ENCODE measurements at regions not wholly inside any gene's neighbourhood (a gene's known extent, or its start where the extent isn't known, plus 50 kb on each side); places are given as distances from the start of the nearest gene placed in this dataset.

DNA sequence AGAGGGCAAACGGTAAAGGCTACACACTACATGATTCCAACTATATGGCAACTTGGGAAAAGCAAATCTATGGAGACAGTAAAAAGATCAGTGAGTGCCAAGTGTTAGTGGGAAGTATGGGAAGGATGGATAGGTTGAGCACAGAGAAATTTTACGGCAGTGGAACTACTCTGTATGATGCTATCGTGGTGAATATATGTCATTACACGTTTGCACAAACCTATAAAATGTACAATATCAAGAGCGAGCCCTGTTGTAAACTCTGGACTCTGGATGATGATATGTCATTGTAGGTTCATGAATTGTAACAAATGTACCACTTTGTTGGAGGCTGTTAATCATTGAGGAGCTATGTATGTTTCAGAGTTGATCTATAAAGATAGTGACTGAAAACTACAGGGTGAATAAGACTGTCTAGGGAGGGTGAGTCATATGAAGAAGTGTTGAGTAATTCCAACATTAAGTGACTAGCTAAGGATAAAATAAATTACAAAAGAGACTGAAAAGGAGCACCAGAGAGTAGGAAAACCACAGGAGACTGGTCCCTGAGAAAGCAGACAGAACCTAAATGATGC lies 349.2 kb upstream of the LMO3 start:
- no peak for TF ChIP-seq CTCF (IDR thresholded peaks at IDR 0.05; ENCODE audit: unreplicated experiment)
- no peaks in the 10 kb centered on the region for H3K9me3 Mint-ChIP-seq
- H3K36me3 Mint-ChIP-seq = no peaks in the 10 kb centered on the region
- DNase-seq (ENCODE audit: low spot score in 2 of 2, unreplicated experiment in 2 of 2) = no peak
- no peak overlapping the region for H3K27ac Mint-ChIP-seq
- H3K4me1 Mint-ChIP-seq = no peaks in the 10 kb centered on the region
- no peaks in the 10 kb centered on the region for H3K27me3 Mint-ChIP-seq (ENCODE audit: low read depth)
- no peak overlapping the region for H3K4me3 Mint-ChIP-seq

DNA sequence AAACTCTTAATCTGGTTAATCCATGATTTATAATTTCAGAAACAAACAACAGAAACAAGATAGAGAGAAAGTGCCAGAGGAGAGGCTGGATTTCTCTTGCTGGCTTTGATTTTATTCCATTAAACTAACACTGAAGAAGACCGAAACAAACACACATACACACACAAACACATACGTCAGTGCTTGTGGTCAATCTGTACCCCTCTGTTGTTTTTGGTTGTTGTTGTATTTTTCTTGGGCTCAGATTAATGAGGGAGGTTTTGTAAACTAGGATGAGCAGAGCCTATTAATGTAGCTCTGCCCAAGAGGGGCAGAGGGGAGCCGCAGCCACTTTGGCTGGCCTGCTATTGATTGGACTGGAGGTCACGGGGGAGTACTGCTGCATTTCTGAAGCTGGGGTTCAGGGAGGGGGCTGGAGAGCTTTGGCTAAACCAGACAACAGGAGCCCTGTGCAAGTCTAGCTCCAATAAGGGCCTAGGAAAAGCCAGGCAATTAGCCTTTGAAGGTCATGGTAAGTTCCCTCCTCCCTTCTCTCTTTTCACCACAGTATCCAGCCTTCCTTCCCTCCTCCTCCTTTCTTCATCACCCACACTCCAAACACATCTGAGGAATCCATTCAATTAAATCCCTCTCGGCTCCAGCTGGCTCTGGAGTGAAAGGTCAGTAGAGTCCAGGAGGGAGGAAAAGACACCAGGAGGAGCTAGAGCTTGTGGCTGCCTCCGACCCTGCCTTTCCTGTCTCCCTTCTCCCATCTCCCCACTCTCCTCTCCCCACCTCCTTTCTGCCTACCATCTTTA lies 344.1 kb upstream of the LMO3 start:
- Mint-ChIP-seq H3K27ac (no peak overlapping the region), H3K9me3 (no peaks in the 10 kb centered on the region), H3K4me1 (no peaks in the 10 kb centered on the region), H3K4me3 (no peak overlapping the region), H3K36me3 (no peaks in the 10 kb centered on the region), H3K27me3 (ENCODE audit: low read depth) (no peaks in the 10 kb centered on the region)
- no peak for DNase-seq (ENCODE audit: low spot score in 2 of 2, unreplicated experiment in 2 of 2)
- TF ChIP-seq CTCF (IDR thresholded peaks at IDR 0.05; ENCODE audit: unreplicated experiment) = no peak

GRCh38 chr12:16949371-16949770 lies 343.4 kb upstream of the LMO3 start:
- Mint-ChIP-seq H3K36me3 (no peaks in the 10 kb centered on the region), H3K27ac (no peak overlapping the region), H3K4me1 (no peaks in the 10 kb centered on the region), H3K4me3 (no peak overlapping the region), H3K27me3 (ENCODE audit: low read depth) (no peaks in the 10 kb centered on the region), H3K9me3 (no peaks in the 10 kb centered on the region)
- TF ChIP-seq CTCF (IDR thresholded peaks at IDR 0.05; ENCODE audit: unreplicated experiment) = no peak
- no peak for DNase-seq (ENCODE audit: low spot score in 2 of 2, unreplicated experiment in 2 of 2)

- DNase-seq (ENCODE audit: low spot score in 2 of 2, unreplicated experiment in 2 of 2) = no peak
- Mint-ChIP-seq H3K27me3 (ENCODE audit: low read depth) (no peaks in the 10 kb centered on the region), H3K36me3 (no peaks in the 10 kb centered on the region), H3K27ac (no peak overlapping the region), H3K4me1 (no peaks in the 10 kb centered on the region), H3K4me3 (no peak overlapping the region), H3K9me3 (no peaks in the 10 kb centered on the region)
- no peak for TF ChIP-seq CTCF (IDR thresholded peaks at IDR 0.05; ENCODE audit: unreplicated experiment)
These were observed 340.7 kb upstream of the LMO3 start for GRCh38 chr12:16946704-16947103.

DNA sequence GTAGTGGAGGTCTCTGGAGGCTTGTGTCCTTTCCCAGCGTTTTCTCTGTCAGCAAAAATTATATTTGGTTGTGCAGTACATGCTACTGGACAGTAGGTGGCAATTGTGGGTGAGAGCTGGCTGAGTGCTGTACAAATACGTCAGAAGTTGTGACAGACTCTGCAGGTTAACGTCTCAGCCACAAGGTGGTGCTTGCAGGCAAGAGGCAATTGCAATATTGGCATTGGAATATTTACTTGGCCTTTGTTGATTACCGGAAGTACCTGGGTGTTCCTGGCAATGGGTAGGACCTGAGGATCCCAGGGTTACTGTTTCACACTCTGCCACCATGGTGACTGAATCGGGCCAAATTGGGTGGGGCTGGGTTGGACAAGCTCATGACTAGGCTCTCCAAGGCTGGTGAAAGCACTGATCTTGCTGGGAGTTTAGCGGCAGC lies 333.9 kb upstream of the LMO3 start:
- Mint-ChIP-seq H3K9me3 (peaks cover 16% of the 10 kb centered on the region), H3K36me3 (no peaks in the 10 kb centered on the region), H3K27ac (no peak overlapping the region), H3K4me1 (no peaks in the 10 kb centered on the region), H3K27me3 (ENCODE audit: low read depth) (peaks cover 1% of the 10 kb centered on the region), H3K4me3 (no peak overlapping the region)
- peak; percentile 84 for TF ChIP-seq CTCF (IDR thresholded peaks at IDR 0.05; ENCODE audit: unreplicated experiment)
- no peak for DNase-seq (ENCODE audit: low spot score in 2 of 2, unreplicated experiment in 2 of 2)

Data from mesothelial cell of epicardium (in vitro differentiated cells).